Natural killer cell (primary cell): ENCODE measurements at regions not wholly inside any gene's neighbourhood (a gene's known extent, or its start where the extent isn't known, plus 50 kb on each side); places are given as distances from the start of the nearest gene placed in this dataset.

ENCODE experiments used
- ATAC-seq, 3 donors: fragments of 150-1000 bp in 2 of 3; fragments of 200-7000 bp in 1 of 3; cut with Tn5 transposase; 1 replicate in 1 of 3; 2 replicates in 2 of 3; pipeline ENCODE4 v1.10.0; 2021; ENCODE audit warnings: mild to moderate bottlenecking in 2 of 3, moderate library complexity in 2 of 3
- DNase-seq, 2 donors: peaks; one replicate each; pipeline versions ENCODE4 v3.0.0 to v3.0.0-alpha.2; 2013 to 2021; ENCODE audit warnings: mixed read lengths in 1 of 2
- H3K27ac ChIP-seq: one replicate; pipeline ENCODE4 v1.5.1; 2013; ENCODE audit warnings: mild to moderate bottlenecking, low read length
- H3K27me3 ChIP-seq: one replicate; pipeline ENCODE4 v1.6.1; 2013; ENCODE audit warnings: low read length; ENCODE audit not compliant: control insufficient read depth, insufficient read depth
- H3K36me3 ChIP-seq: one replicate; pipeline ENCODE4 v1.6.1; 2013; ENCODE audit warnings: low read length; ENCODE audit not compliant: control insufficient read depth, insufficient read depth
- H3K4me1 ChIP-seq: one replicate; pipeline ENCODE4 v1.6.1; 2013; ENCODE audit warnings: low read length; ENCODE audit not compliant: control insufficient read depth, insufficient read depth
- H3K4me3 ChIP-seq: one replicate; pipeline ENCODE4 v1.5.1; 2013; ENCODE audit warnings: low read length
- H3K9me3 ChIP-seq: one replicate; pipeline ENCODE4 v1.6.1; 2013; ENCODE audit warnings: low read length; ENCODE audit not compliant: control insufficient read depth, insufficient read depth
- H3K27ac Mint-ChIP-seq, 2 donors: one replicate each; pipeline ENCODE4 v1.8.0; 2022; ENCODE audit warnings: mild to moderate bottlenecking in 2 of 2, mixed read lengths in 2 of 2, moderate library complexity in 1 of 2
- H3K27me3 Mint-ChIP-seq, 2 donors: one replicate each; pipeline ENCODE4 v1.8.0; 2022; ENCODE audit warnings: low read depth in 2 of 2, mixed read lengths in 2 of 2
- H3K36me3 Mint-ChIP-seq: one replicate; pipeline ENCODE4 v1.8.0; 2022; ENCODE audit warnings: mixed read lengths
- H3K4me1 Mint-ChIP-seq, 2 donors: one replicate each; pipeline ENCODE4 v1.8.0; 2022; ENCODE audit warnings: mixed read lengths in 2 of 2
- H3K4me3 Mint-ChIP-seq: one replicate; pipeline ENCODE4 v1.8.0; 2022; ENCODE audit warnings: mild to moderate bottlenecking, moderate library complexity, mixed read lengths
- H3K9me3 Mint-ChIP-seq, 2 donors: one replicate each; pipeline ENCODE4 v1.8.0; 2022; ENCODE audit warnings: mixed read lengths in 2 of 2
- WGBS: methylation state at CpG from one replicate; pipeline ENCODE4 v1.1.7; 2013; ENCODE audit warnings: missing lambda C conversion rate; ENCODE audit not compliant: insufficient coverage; 5-methylcytosine and 5-hydroxymethylcytosine counted together
- intact Hi-C: fragments of 100-400 bp; cut with micrococcal nuclease; formaldehyde crosslinking; loops from one replicate; pipeline ENCODE4 v1.14.2; 2022
- TF ChIP-seq, protein P1 (sequence below): fragments of 200-600 bp; IDR thresholded peaks from one replicate; pipeline ENCODE4 v1.8.0; 2022; ENCODE audit warnings: antibody characterized with exemption

GRCh38 chr5:19189176-19189575, 798.8 kb downstream of the CDH18 start:
- H3K4me3 Mint-ChIP-seq = no peak overlapping the region
- no peak for ATAC-seq
- intact Hi-C loops = no loop called here

DNA sequence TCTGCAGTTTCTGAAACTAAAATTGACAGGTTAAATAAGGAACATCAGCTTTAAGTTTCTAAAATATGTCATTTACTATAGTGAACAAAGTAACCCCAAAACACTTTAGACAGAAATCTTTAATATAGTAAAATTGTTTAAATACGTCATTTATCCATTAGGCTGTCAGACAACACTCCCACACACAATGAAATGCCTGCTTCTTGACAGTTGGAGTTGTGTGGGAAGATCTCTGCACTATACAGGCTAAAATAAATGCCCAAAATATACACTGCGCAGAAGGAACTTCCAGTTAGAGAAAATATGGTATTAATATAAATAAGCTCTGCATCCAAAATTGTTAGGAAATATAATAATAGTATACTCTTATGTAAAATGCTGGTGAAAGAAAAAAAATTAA, 794.4 kb downstream of the CDH18 start:
- no peaks in the 10 kb centered on the region for H3K4me1 ChIP-seq
- H3K27ac Mint-ChIP-seq = no peak overlapping the region
- H3K4me3 ChIP-seq = no peak overlapping the region
- peaks cover 17 to 22% of the 10 kb centered on the region in 2 donors for H3K9me3 Mint-ChIP-seq
- peaks cover 5% of the 10 kb centered on the region for H3K36me3 Mint-ChIP-seq
- WGBS = no CpG with 5 or more reads among the region's 2 CpGs
- DNase-seq (no peak), ATAC-seq (no peak)
- no peak overlapping the region for H3K27ac ChIP-seq
- TF ChIP-seq, protein P1, sequence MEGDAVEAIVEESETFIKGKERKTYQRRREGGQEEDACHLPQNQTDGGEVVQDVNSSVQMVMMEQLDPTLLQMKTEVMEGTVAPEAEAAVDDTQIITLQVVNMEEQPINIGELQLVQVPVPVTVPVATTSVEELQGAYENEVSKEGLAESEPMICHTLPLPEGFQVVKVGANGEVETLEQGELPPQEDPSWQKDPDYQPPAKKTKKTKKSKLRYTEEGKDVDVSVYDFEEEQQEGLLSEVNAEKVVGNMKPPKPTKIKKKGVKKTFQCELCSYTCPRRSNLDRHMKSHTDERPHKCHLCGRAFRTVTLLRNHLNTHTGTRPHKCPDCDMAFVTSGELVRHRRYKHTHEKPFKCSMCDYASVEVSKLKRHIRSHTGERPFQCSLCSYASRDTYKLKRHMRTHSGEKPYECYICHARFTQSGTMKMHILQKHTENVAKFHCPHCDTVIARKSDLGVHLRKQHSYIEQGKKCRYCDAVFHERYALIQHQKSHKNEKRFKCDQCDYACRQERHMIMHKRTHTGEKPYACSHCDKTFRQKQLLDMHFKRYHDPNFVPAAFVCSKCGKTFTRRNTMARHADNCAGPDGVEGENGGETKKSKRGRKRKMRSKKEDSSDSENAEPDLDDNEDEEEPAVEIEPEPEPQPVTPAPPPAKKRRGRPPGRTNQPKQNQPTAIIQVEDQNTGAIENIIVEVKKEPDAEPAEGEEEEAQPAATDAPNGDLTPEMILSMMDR = no peak
- H3K4me3 Mint-ChIP-seq = no peak overlapping the region
- H3K4me1 Mint-ChIP-seq = no peaks in the 10 kb centered on the region
- no peaks in the 10 kb centered on the region for H3K27me3 ChIP-seq
- no peaks in the 10 kb centered on the region for H3K27me3 Mint-ChIP-seq
- intact Hi-C loops = no loop called here
- no peaks in the 10 kb centered on the region for H3K36me3 ChIP-seq
- no peaks in the 10 kb centered on the region for H3K9me3 ChIP-seq

More at GRCh38 chr5:19189176-19189575, 798.8 kb downstream of the CDH18 start:
- Histone ChIP-seq H3K4me1 (no peaks in the 10 kb centered on the region), H3K27ac (no peak overlapping the region), H3K4me3 (no peak overlapping the region), H3K9me3 (peaks cover 12% of the 10 kb centered on the region), H3K36me3 (no peaks in the 10 kb centered on the region), H3K27me3 (no peaks in the 10 kb centered on the region)
- WGBS = 56% methylated on average over 2 of the region's 2 CpGs
- no peak for DNase-seq
- H3K27me3 Mint-ChIP-seq = no peaks in the 10 kb centered on the region
- H3K36me3 Mint-ChIP-seq = peaks cover 6% of the 10 kb centered on the region
- no peaks in the 10 kb centered on the region for H3K4me1 Mint-ChIP-seq
- H3K9me3 Mint-ChIP-seq = peaks cover 13 to 16% of the 10 kb centered on the region in 2 donors
- H3K27ac Mint-ChIP-seq = no peak overlapping the region
- TF ChIP-seq, protein P1 = no peak

- no peaks in the 10 kb centered on the region for H3K27me3 Mint-ChIP-seq
- intact Hi-C loops = no loop called here
- peaks cover 15 to 22% of the 10 kb centered on the region in 2 donors for H3K9me3 Mint-ChIP-seq
- Histone ChIP-seq H3K27ac (no peak overlapping the region), H3K36me3 (no peaks in the 10 kb centered on the region), H3K9me3 (no peaks in the 10 kb centered on the region), H3K27me3 (no peaks in the 10 kb centered on the region), H3K4me1 (no peaks in the 10 kb centered on the region), H3K4me3 (no peak overlapping the region)
- H3K4me3 Mint-ChIP-seq = no peak overlapping the region
- TF ChIP-seq, protein P1 = no peak
- no peaks in the 10 kb centered on the region for H3K36me3 Mint-ChIP-seq
- H3K4me1 Mint-ChIP-seq = no peaks in the 10 kb centered on the region
- no peak for ATAC-seq
- H3K27ac Mint-ChIP-seq = no peak overlapping the region
- no peak for DNase-seq
These were observed 791.4 kb downstream of the CDH18 start for GRCh38 chr5:19196631-19197030.

DNA sequence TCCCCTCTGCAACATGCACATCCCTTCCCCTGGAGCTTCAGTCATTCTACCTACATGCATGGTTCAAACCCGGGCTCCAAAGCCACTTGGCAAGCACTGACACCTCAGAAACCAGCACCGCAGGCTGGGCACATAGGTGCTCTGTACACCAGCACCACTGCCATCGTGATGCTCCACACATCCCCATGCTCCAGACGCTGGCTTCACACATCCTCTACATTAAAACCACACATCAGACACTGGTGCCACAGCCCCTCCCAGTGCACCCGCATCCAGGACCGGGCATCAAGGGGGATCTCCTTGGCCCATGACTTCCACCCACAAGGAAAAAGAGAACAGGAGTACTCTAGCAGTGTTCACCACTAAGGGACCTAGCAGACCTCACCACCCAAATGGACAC, 787.7 kb downstream of the CDH18 start:
- peaks cover 5% of the 10 kb centered on the region for H3K36me3 Mint-ChIP-seq
- no peak overlapping the region for H3K4me3 Mint-ChIP-seq
- H3K4me1 Mint-ChIP-seq = no peaks in the 10 kb centered on the region
- no peaks in the 10 kb centered on the region for H3K27me3 Mint-ChIP-seq
- H3K27ac Mint-ChIP-seq = no peak overlapping the region
- ATAC-seq (no peak), DNase-seq (no peak)
- Histone ChIP-seq H3K4me3 (no peak overlapping the region), H3K27ac (no peak overlapping the region), H3K9me3 (peaks cover 3% of the 10 kb centered on the region), H3K4me1 (no peaks in the 10 kb centered on the region), H3K36me3 (no peaks in the 10 kb centered on the region), H3K27me3 (no peaks in the 10 kb centered on the region)
- H3K9me3 Mint-ChIP-seq = peaks cover 17 to 23% of the 10 kb centered on the region in 2 donors
- TF ChIP-seq, protein P1 = no peak
- WGBS = 88% methylated on average over 6 of the region's 6 CpGs
- intact Hi-C loops = no loop called here
